ENCODE measurements at regions not wholly inside any gene's neighbourhood (a gene's known extent, or its start where the extent isn't known, plus 50 kb on each side); places are given as distances from the start of the nearest gene placed in this dataset.

GRCh38 chr2:222807431-222807830 lies 53.4 kb upstream of the ACSL3 start:
- no peak for DNase-seq (ENCODE audit: low read depth)
- Histone ChIP-seq H3K27me3 (ENCODE audit: control insufficient read depth, insufficient read depth, low read length) (no peaks in the 10 kb centered on the region), H3K4me3 (ENCODE audit: low read depth, low read length) (no peak overlapping the region), H3K36me3 (ENCODE audit: control insufficient read depth, insufficient read depth, low read length) (no peaks in the 10 kb centered on the region)
- TF ChIP-seq CTCF (IDR thresholded peaks at IDR 0.05; ENCODE audit: insufficient read depth, low read length, poor library complexity, severe bottlenecking): no peak

- DNase-seq (ENCODE audit: low read depth): no peak
- no peak for TF ChIP-seq CTCF (IDR thresholded peaks at IDR 0.05; ENCODE audit: insufficient read depth, low read length, poor library complexity, severe bottlenecking)
- Histone ChIP-seq H3K4me3 (ENCODE audit: low read depth, low read length) (no peak overlapping the region), H3K36me3 (ENCODE audit: control insufficient read depth, insufficient read depth, low read length) (no peaks in the 10 kb centered on the region), H3K27me3 (ENCODE audit: control insufficient read depth, insufficient read depth, low read length) (no peaks in the 10 kb centered on the region)
These were observed 51.3 kb upstream of the ACSL3 start for GRCh38 chr2:222809582-222809981.

GRCh38 chr2:222810044-222810443 lies 50.8 kb upstream of the ACSL3 start:
- H3K27me3 ChIP-seq (ENCODE audit: control insufficient read depth, insufficient read depth, low read length): no peaks in the 10 kb centered on the region
- DNase-seq (ENCODE audit: low read depth): no peak
- H3K36me3 ChIP-seq (ENCODE audit: control insufficient read depth, insufficient read depth, low read length): no peaks in the 10 kb centered on the region
- no peak overlapping the region for H3K4me3 ChIP-seq (ENCODE audit: low read depth, low read length)
- no peak for TF ChIP-seq CTCF (IDR thresholded peaks at IDR 0.05; ENCODE audit: insufficient read depth, low read length, poor library complexity, severe bottlenecking)

Measured in kidney epithelial cell (primary cell).